OCI-LY3 (cell line): ENCODE measurements at regions not wholly inside any gene's neighbourhood (a gene's known extent, or its start where the extent isn't known, plus 50 kb on each side); places are given as distances from the start of the nearest gene placed in this dataset.

Experiments used
- H2AFZ ChIP-seq: fragments of 200-600, 300-600 bp; shearing (Covaris generic); 2 replicates; pipeline ENCODE4 v1.6.0; 2014; ENCODE audit warnings: antibody characterized with exemption, low read depth, low read length
- H3K27ac ChIP-seq: fragments of 200-600, 300-600 bp; sonication (generic); 2 replicates; pipeline ENCODE4 v1.5.1; 2014; ENCODE audit warnings: mild to moderate bottlenecking, low read length, moderate library complexity, mixed read lengths
- H3K27me3 ChIP-seq: fragments of 200-600, 300-600 bp; sonication (generic); 2 replicates; pipeline ENCODE4 v1.6.1; 2014; ENCODE audit warnings: low read depth, low read length, mixed read lengths
- H3K36me3 ChIP-seq: fragments of 200-600, 300-600 bp; sonication (generic); replicated peaks from 2 replicates; pipeline ENCODE3; 2014; ENCODE audit warnings: low read depth, low read length, mixed read lengths
- H3K4me1 ChIP-seq: fragments of 300-600, 200-600 bp; sonication (generic); 2 replicates; pipeline ENCODE4 v1.6.1; 2014; ENCODE audit warnings: low read length, mixed read lengths
- H3K4me2 ChIP-seq: fragments of 200-600, 300-600 bp; sonication (generic); 2 replicates; pipeline ENCODE4 v1.6.1; 2014; ENCODE audit warnings: low read length, mixed read lengths
- H3K4me3 ChIP-seq: fragments of 300-600, 200-600 bp; sonication (generic); 2 replicates; pipeline ENCODE4 v1.5.1; 2014; ENCODE audit warnings: antibody characterized with exemption, mild to moderate bottlenecking, low read length, moderate library complexity
- H3K79me2 ChIP-seq: fragments of 300-600, 200-600 bp; shearing (Covaris generic); 2 replicates; pipeline ENCODE4 v1.6.1; 2014; ENCODE audit warnings: mild to moderate bottlenecking, low read length, mixed read lengths
- H3K9ac ChIP-seq: fragments of 300-600, 200-600 bp; shearing (Covaris generic); 2 replicates; pipeline ENCODE4 v1.6.0; 2014; ENCODE audit warnings: mild to moderate bottlenecking, low read length, moderate library complexity
- H3K9me3 ChIP-seq: fragments of 200-600, 300-600 bp; shearing (Covaris generic); 2 replicates; pipeline ENCODE4 v1.6.1; 2014; ENCODE audit warnings: low read length, mixed read lengths; ENCODE audit not compliant: insufficient read depth
- H4K20me1 ChIP-seq: fragments of 200-600, 300-600 bp; sonication (generic); 2 replicates; pipeline ENCODE4 v1.6.1; 2016; ENCODE audit warnings: low read length, mixed read lengths; ENCODE audit not compliant: insufficient read depth
- CTCF ChIP-seq: fragments of 200-600, 300-600 bp; sonication (generic); IDR thresholded peaks from 2 replicates; pipeline ENCODE4 v1.5.1; 2014; ENCODE audit warnings: antibody characterized with exemption, low read length, low read depth
- EZH2phosphoT487 ChIP-seq: fragments of 200-600 bp; shearing (Covaris generic); IDR thresholded peaks from 2 replicates; pipeline ENCODE4 v1.6.1; 2018; ENCODE audit warnings: antibody characterized with exemption, mixed run types, low read depth

GRCh38 chr11:130581646-130582045 lies 133.2 kb downstream of the ADAMTS15 start:
- H2AFZ ChIP-seq: no peak overlapping the region

DNA sequence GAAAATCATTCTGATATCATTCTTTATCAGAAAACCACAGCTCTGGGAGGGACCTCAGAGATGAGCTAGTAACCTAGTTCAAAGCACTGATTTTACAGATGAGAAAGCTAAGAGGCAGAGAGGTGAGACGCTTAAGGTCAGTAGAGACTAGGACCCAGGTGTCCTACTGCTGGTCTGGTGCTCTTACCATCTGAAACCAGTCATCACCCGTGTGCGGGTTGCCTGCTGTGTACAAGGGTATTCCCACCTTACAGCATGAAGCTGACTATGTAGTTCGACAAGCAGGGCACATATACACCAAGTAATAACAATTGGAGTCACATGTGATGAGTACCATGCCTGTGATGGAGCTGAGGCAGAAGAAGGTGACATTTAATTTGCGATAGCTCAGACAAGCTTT lies 133.7 kb downstream of the ADAMTS15 start:
- Histone ChIP-seq H3K27ac (no peak overlapping the region), H3K4me1 (no peaks in the 10 kb centered on the region), H3K9me3 (no peaks in the 10 kb centered on the region), H3K4me2 (no peak overlapping the region), H3K9ac (no peak overlapping the region), H4K20me1 (no peaks in the 10 kb centered on the region), H3K4me3 (no peak overlapping the region), H3K27me3 (no peaks in the 10 kb centered on the region; the same call in 1 of the 2 replicates), H3K79me2 (no peaks in the 10 kb centered on the region), H2AFZ (no peak overlapping the region), H3K36me3 (no peaks in the 10 kb centered on the region)
- no peak for TF ChIP-seq EZH2phosphoT487

More at GRCh38 chr11:130581646-130582045, 133.2 kb downstream of the ADAMTS15 start:
- Histone ChIP-seq H3K9ac (no peak overlapping the region), H3K4me2 (no peak overlapping the region), H3K27ac (no peak overlapping the region), H3K4me1 (no peaks in the 10 kb centered on the region), H3K4me3 (no peak overlapping the region), H3K9me3 (no peaks in the 10 kb centered on the region), H3K36me3 (no peaks in the 10 kb centered on the region), H3K27me3 (no peaks in the 10 kb centered on the region; the same call in 1 of the 2 replicates), H3K79me2 (no peaks in the 10 kb centered on the region), H4K20me1 (no peaks in the 10 kb centered on the region)
- TF ChIP-seq CTCF (no peak), EZH2phosphoT487 (no peak)

DNA sequence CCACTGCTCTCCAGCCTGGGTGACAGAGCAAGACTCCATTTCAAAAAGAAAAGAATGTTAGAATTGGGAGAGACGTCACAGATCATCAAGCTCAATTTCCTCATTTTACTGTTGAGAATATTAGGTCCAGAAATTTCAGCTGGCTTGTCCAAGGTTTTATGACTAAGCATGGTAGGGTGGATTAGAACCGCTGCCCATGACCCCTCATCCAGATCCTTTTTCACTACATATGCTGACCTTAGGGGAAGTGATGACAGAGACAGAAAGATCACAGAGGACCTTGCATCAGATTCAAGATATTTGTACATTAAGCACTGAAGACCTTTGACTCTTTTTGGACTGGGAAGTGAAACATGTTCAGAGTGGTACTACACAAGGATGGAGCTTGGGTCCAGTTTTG lies 134.5 kb downstream of the ADAMTS15 start:
- Histone ChIP-seq H3K4me2 (no peak overlapping the region), H3K79me2 (no peaks in the 10 kb centered on the region), H3K27me3 (no peaks in the 10 kb centered on the region; the same call in 1 of the 2 replicates), H3K9ac (no peak overlapping the region), H3K4me1 (no peaks in the 10 kb centered on the region), H3K27ac (no peak overlapping the region), H3K36me3 (no peaks in the 10 kb centered on the region), H3K9me3 (no peaks in the 10 kb centered on the region), H4K20me1 (no peaks in the 10 kb centered on the region), H3K4me3 (no peak overlapping the region), H2AFZ (no peak overlapping the region)
- TF ChIP-seq CTCF (no peak), EZH2phosphoT487 (no peak)

GRCh38 chr11:130583801-130584211 lies 135.4 kb downstream of the ADAMTS15 start:
- no peak overlapping the region for H2AFZ ChIP-seq
- H3K9me3 ChIP-seq: no peaks in the 10 kb centered on the region
- no peak overlapping the region for H3K9ac ChIP-seq
- no peaks in the 10 kb centered on the region for H3K36me3 ChIP-seq
- H3K4me3 ChIP-seq: no peak overlapping the region
- no peaks in the 10 kb centered on the region for H3K79me2 ChIP-seq
- TF ChIP-seq EZH2phosphoT487: no peak
- TF ChIP-seq CTCF: no peak
- no peaks in the 10 kb centered on the region; the same call in 1 of the 2 replicates for H3K27me3 ChIP-seq
- no peaks in the 10 kb centered on the region for H4K20me1 ChIP-seq
- no peak overlapping the region for H3K4me2 ChIP-seq
- H3K4me1 ChIP-seq: no peaks in the 10 kb centered on the region
- H3K27ac ChIP-seq: no peak overlapping the region
